PC-9 (cell line): ENCODE measurements at regions not wholly inside any gene's neighbourhood (a gene's known extent, or its start where the extent isn't known, plus 50 kb on each side); places are given as distances from the start of the nearest gene placed in this dataset.

Source experiments
- EZH2 ChIP-seq: fragments of 200-600 bp; sonication (generic); IDR thresholded peaks from 2 replicates; pipeline ENCODE4 v1.8.0; 2017; ENCODE audit warnings: antibody characterized with exemption, low read depth
- TF ChIP-seq, protein P1 (sequence below): fragments of 200-600 bp; sonication (generic); conservative IDR thresholded peaks from 2 replicates; pipeline ENCODE4 v1.6.1; 2017; ENCODE audit warnings: mixed run types, antibody characterized with exemption, mild to moderate bottlenecking, moderate library complexity

DNA sequence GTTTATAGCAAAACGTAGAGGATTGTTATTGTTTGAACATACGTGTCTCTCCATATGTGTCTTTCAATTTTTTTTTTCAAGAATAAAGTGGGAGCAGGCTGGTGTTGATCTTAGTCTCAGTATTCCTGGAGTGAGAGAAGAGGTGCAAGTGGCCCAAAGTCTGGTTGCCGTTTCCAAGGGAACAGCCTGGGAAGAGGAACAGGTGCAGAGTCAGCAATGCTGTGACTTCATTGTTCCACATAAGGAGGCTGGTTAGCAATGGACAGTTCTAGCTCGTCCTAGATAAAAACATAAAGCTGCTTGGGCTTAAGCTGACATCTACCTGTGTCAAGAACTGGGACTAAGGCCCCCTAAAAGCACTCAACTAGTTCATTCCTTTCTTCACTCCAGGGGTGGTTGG, 626.6 kb upstream of the TPK1 start:
- TF ChIP-seq, protein P1, sequence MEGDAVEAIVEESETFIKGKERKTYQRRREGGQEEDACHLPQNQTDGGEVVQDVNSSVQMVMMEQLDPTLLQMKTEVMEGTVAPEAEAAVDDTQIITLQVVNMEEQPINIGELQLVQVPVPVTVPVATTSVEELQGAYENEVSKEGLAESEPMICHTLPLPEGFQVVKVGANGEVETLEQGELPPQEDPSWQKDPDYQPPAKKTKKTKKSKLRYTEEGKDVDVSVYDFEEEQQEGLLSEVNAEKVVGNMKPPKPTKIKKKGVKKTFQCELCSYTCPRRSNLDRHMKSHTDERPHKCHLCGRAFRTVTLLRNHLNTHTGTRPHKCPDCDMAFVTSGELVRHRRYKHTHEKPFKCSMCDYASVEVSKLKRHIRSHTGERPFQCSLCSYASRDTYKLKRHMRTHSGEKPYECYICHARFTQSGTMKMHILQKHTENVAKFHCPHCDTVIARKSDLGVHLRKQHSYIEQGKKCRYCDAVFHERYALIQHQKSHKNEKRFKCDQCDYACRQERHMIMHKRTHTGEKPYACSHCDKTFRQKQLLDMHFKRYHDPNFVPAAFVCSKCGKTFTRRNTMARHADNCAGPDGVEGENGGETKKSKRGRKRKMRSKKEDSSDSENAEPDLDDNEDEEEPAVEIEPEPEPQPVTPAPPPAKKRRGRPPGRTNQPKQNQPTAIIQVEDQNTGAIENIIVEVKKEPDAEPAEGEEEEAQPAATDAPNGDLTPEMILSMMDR = no peak
- TF ChIP-seq EZH2 = no peak
